Choroid plexus epithelial cell (primary cell): ENCODE measurements at regions not wholly inside any gene's neighbourhood (a gene's known extent, or its start where the extent isn't known, plus 50 kb on each side); places are given as distances from the start of the nearest gene placed in this dataset.
"Not testable (repeated sequence)": the region's sequence is repeated elsewhere in the genome, so short reads cannot be mapped to it uniquely, and the experiment has no call there.

Experiments
- DNase-seq: peaks from one replicate; pipeline ENCODE4 v3.0.0-alpha.2; 2010; ENCODE audit warnings: low read depth
- H3K4me3 ChIP-seq: 2 replicates; pipeline ENCODE4 v1.5.1; 2011; ENCODE audit warnings: low read depth, mild to moderate bottlenecking, control low read depth, low read length, moderate library complexity
- TF ChIP-seq, protein P1 (sequence below): conservative IDR thresholded peaks from 2 replicates; pipeline ENCODE4 v1.5.1; 2011; ENCODE audit warnings: low read depth, mild to moderate bottlenecking, control low read depth, inconsistent platforms, low read length, moderate library complexity

- TF ChIP-seq, protein P1, sequence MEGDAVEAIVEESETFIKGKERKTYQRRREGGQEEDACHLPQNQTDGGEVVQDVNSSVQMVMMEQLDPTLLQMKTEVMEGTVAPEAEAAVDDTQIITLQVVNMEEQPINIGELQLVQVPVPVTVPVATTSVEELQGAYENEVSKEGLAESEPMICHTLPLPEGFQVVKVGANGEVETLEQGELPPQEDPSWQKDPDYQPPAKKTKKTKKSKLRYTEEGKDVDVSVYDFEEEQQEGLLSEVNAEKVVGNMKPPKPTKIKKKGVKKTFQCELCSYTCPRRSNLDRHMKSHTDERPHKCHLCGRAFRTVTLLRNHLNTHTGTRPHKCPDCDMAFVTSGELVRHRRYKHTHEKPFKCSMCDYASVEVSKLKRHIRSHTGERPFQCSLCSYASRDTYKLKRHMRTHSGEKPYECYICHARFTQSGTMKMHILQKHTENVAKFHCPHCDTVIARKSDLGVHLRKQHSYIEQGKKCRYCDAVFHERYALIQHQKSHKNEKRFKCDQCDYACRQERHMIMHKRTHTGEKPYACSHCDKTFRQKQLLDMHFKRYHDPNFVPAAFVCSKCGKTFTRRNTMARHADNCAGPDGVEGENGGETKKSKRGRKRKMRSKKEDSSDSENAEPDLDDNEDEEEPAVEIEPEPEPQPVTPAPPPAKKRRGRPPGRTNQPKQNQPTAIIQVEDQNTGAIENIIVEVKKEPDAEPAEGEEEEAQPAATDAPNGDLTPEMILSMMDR: peak; percentile 66
- no peak overlapping the region for H3K4me3 ChIP-seq
- DNase-seq: peak; percentile 87
These were observed 124.6 kb downstream of the ARRDC4 start for GRCh38 chr15:98085003-98085639.

DNA sequence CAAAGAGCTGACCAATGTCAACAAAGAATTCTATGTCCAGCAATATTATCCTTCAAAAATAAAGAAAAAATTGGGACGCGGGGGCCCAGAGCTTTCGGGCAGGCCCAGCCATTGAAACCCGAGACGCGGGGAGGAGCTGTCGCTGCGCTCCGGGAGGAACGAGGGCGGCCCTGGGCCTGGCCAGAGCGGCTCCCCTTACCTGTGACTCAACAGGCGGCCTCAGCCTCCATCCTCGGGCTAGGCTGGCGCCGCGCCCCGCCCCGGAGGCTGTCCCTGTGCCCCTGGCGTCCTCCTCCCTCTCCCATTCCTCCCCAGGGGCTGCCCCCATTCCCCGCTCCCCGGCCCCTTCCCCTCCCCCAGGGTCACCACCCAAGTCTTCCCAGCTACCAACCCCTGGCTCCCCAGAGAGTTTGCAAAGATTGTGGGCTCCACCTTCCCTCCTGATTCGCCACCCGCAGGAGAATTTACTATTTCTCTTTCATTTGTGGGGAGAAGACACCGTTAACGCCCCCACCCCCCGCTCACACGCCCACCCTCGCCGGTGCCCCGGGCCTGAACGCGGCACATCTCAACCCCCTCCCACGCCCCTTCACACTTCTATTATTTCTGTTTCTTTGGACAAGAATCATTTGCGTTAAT, 127.9 kb downstream of the ARRDC4 start:
- not testable (repeated sequence) for H3K4me3 ChIP-seq, DNase-seq

DNA sequence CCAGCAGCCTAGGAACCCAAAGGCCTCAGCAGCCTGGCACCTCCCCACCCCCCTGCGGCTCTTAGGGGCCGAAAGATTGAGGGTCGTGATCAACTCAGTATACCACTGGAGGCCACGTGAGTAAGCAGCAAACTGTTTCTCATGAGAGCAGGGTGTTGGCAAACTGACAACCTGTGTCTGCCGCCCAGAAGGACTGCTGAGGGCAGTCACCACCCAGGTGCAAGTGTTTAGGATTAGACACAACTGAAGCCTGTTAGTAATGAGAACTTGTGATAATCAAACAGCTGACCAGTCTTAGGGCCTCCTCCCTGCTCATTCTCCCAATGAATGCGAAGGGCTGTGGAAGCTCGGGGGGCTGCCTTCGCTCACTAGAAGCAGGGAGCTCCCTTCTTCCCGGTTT, 128.8 kb downstream of the ARRDC4 start:
- not testable (repeated sequence) for H3K4me3 ChIP-seq, DNase-seq

DNA sequence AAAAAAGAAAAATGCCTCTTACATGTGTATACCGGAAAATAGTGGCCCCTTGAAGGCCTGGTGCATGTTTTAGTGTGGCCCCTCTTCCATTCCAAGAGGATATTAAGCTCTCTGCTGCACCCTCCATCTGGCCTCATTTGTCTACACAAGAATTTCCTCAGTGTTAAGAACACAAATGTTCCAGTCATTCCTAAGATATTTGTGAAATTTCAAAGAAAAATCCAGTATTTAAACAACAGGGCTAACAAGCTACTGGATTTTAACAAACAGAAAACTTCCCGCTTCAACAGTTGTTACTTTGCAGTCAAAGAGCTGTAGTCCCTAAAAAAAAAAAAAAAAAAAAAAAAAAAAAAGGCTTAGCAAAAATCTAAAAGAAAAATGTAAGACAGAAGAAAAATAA, 137.5 kb downstream of the ARRDC4 start:
- DNase-seq, H3K4me3 ChIP-seq: not testable (repeated sequence)

DNA sequence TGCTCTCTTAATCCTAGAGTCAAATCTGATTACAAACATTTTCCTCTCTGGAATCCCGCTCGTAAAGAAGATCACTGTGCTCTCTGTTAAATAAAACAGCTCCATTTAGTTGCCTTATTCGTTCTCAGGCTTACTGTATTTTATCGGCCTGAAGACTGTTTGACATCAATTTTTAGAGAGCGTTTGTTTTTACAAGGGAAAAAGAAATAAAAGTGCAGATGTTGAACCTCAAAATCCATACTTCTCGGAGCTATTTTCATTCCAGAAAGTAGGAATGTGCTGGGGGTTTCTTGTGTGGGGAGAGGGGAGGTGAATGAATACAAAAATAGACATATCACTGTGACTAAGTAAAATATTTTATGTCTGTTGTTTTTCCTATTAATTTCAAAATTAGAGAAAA, 140.1 kb downstream of the ARRDC4 start:
- DNase-seq, H3K4me3 ChIP-seq: not testable (repeated sequence)

DNA sequence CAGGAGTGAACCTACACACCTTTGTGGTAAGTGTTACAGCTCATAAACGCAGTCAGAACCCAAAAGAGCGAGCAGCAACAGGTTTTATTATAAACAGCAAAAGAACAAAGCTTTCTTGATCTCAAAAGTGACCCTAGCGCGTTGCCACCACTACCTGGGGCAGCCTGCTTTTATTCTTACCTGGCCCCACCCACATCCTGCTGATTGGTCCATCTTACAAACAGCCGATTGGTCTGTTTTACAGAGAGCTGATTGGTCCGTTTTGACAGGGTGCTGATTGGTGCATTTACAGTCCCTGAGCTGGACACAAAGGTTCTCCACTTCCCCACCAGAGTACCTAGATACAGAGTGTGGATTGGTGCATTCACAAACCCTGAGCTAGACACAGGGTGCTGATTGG, 143.1 kb downstream of the ARRDC4 start:
- no peak overlapping the region for H3K4me3 ChIP-seq
- TF ChIP-seq, protein P1: no peak
- DNase-seq: no peak

DNA sequence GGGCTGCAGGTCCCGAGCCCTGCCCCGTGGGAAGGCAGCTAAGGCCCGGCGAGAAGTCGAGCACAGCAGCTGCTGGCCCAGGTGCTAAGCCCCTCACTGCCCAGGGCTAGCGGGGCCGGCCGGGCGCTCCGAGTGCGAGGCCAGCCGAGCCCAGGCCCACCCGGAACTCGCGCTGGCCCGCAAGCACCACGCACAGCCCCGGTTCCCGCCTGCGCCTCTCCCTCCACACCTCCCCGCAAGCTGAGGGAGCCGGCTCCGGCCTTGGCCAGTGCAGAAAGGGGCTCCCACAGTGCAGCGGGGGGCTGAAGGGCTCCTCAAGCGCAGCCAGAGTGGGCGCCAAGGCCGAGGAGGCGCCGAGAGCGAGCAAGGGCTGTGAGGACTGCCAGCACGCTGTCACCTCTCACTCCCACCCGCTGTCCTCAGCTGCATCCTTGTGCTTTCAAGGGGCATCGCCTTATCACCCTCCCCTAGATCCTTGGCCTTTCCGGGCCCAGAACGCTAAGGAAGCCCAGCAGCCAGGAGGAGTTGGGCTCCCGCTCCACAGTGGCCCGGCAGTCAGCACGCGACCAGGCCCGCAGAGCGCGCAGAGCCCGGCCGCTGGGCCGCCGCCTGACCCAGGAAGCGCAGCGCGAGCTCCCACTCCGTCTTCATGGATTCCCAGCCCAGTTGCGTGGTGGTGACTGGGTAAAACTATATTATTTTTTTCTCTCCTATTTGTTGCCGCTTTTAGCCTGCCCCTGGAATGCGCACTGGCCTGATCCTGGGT, 144.1 kb downstream of the ARRDC4 start:
- not testable (repeated sequence) for H3K4me3 ChIP-seq, DNase-seq

DNA sequence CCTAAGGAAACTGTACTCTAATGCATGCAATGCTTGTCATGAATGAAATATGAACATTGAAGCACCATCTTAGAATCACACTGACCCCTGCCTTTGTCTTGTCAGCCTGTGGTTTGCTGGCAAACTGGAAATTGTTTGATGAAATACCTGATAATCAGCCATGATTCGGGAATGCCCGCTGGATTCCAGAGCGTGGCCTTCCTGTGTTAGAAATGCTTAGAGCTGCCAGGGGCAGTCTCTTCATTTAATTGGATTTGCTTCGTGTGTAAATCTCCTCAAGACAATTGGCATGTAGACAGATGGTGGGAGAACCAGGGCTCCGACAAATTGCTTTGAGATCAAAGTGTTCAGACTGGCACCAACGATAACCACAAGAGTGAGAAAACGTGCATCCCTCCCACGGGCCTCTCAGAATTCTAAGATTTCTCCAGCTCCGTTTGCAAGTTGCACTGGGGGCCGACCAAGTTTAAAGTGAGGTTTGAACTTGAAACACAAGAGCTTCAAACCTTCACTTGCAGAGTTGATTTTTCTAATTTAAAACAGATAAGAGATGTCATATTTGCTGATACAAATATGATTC, 146.2 kb downstream of the ARRDC4 start:
- DNase-seq, H3K4me3 ChIP-seq: not testable (repeated sequence)

GRCh38 chr15:98111806-98112205, 151.3 kb downstream of the ARRDC4 start:
- DNase-seq: no peak
- no peak overlapping the region for H3K4me3 ChIP-seq
- TF ChIP-seq, protein P1: no peak

DNA sequence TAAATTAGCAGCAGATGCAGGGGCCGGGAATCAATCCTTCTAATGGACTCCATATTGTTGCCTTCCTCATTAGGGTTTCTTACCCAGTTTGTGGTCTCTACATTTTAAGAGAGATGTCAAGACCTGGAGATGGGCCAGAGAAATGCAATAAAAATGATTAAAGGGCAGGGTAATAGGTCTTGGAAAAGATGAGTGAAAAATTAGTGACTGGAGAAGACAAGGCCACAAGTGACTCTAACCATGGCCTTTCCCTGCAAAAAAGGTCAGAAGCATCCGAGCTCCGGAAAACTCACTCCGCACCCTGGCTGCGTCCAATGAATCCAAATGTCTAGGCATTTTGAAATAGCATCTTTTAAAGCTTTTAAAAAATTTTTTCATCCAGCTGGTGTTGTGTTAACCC, 152.8 kb downstream of the ARRDC4 start:
- no peak overlapping the region for H3K4me3 ChIP-seq
- no peak for DNase-seq
- TF ChIP-seq, protein P1: no peak
